HL-60 (cell line): ENCODE measurements at regions not wholly inside any gene's neighbourhood (a gene's known extent, or its start where the extent isn't known, plus 50 kb on each side); places are given as distances from the start of the nearest gene placed in this dataset.

Source experiments
- CTCF ChIP-seq: IDR thresholded peaks from one replicate; pipeline ENCODE4 v1.5.1; 2011; ENCODE audit warnings: low read length, control low read depth, inconsistent platforms; ENCODE audit not compliant: insufficient read depth
- REST ChIP-seq: IDR thresholded peaks from 2 replicates; pipeline ENCODE4 v1.6.1; 2012; ENCODE audit warnings: low read depth; ENCODE audit not compliant: insufficient replicate concordance
- SPI1 ChIP-seq: IDR thresholded peaks from 2 replicates; pipeline ENCODE4 v1.6.1; 2012; ENCODE audit warnings: low read depth, mild to moderate bottlenecking, borderline replicate concordance

GRCh38 chr7:79547132-79547531 lies 93.7 kb upstream of the MAGI2 start:
- no peak for TF ChIP-seq CTCF
- no peak for TF ChIP-seq REST
- no peak for TF ChIP-seq SPI1
